Middle frontal gyrus (tissue), 1 donor: ENCODE measurements at regions not wholly inside any gene's neighbourhood (a gene's known extent, or its start where the extent isn't known, plus 50 kb on each side); places are given as distances from the start of the nearest gene placed in this dataset.

ENCODE experiments used
- DNase-seq: peaks from one replicate; pipeline ENCODE4 v3.0.0-alpha.2; 2015; ENCODE audit warnings: low spot score; ENCODE audit errors: extremely low spot score

DNA sequence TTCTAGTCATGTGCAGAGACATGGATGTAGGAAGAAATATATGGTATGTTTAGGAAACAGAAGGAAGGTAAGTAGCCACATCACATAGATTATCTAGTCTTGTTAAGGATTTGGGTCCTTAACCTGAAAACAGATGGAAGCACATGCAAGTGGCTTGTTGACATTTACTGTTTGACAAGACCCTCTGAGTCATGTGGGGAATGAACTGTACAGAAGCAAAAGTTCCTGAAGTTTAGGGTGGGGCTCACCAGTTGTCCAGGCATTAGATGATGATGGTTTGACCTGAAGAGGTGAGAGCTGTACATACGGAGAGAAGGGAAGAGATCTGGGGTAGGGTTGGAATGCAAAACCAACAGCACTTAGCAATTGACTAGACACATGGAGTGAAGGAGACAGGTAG, 281.1 kb upstream of the GRIP1 start:
- DNase-seq: no peak

DNA sequence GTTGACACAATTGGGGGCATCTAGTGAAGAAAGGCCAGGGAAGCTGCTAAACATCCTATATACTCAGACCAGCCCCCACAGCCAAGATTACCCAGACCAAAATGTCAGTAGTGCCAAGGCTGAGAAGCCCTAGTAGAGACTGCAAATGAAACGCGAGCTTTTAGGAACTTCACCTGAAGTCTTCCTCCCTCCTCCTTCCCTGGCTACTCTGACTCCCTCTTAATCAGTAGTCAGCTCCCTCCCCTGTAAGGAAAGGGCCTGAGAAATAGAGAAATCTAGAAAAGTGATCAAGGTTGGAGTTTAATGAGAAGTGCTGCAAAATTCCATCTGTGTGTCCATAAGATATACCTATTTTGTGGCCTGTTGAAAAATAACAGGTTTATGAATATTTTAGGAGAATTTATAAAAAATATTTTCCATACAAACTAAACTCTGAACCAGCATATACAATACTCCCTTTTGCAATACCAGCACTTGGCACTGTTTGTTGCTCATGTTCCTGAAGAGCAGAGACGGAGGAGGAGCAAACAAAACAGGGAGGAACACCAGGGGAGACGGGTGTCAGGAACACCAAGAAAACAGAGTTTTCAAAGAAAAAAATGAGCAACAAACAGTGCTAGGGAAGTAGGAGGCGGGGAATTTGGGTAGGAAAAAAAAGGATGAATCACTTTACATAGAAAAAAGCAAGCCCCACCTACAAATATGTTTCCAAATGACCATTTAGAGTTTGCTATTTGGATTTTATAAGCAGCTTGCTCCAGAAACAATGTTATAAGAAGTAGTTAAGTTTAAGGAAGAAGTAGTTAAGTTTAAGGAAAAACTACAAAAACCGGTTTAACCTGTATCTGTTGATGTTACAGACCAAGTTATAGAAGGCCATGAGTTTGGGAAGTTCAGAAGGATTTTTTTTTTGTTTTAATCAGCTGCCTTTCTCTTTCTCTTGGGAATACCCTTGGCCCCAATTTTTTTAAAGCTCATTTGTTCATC, 282.1 kb upstream of the GRIP1 start:
- no peak for DNase-seq

DNA sequence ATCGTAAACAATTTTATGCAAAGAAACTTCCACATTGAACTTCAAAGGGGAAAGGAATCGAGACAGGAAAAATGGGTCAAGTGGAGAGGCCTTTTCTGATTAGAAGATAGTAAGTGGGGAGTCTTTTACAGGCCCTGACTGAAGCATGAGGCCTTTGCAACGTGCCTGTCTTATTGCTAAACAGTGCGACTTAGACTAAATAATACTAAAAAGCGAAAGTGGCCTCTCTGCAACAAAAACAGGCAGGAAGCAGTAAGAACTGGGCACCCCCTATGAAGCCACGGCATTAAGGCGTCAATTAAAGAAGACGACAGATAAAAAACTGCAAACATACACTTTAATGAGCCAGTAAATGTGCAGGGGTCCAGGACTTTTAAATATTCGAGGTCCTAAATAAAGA, 283.4 kb upstream of the GRIP1 start:
- no peak for DNase-seq

DNA sequence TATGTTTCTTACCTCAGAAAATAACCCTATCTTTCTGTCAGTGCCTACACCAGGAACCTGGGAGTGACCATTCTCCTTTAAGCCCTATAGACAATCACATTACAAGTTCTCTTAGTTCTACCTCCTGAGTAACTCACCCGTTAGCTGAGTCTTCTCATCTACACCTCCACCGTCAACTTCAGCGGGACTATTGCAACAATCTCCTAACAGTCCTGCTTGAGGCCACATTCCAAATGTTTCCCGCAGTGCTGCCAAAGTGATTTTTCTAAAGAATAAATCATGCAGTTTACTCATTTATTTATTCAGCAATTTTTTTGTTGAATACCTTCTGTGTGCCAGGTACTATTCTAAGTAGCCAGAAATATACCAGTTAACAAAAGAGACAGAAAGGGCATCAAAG, 285.0 kb upstream of the GRIP1 start:
- DNase-seq: no peak

DNA sequence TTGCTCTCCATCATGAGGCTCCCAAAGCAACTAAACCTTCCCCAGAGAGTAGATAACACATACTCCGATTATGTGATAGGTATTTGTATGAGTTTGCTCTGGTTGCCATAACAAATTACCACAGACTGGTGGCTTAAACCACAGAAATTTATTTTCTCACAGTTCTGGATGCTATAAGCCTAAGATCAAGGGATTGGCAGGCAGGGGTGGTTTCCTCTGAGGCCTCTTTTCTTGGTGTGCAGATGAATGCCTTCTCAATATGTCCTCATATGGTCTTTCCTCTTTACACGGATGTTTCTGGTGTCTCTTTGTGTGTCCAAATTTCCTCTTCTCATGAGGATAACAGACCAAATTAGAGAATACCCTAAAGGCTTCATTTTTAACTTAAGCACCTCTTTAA, 285.8 kb upstream of the GRIP1 start:
- DNase-seq: no peak

DNA sequence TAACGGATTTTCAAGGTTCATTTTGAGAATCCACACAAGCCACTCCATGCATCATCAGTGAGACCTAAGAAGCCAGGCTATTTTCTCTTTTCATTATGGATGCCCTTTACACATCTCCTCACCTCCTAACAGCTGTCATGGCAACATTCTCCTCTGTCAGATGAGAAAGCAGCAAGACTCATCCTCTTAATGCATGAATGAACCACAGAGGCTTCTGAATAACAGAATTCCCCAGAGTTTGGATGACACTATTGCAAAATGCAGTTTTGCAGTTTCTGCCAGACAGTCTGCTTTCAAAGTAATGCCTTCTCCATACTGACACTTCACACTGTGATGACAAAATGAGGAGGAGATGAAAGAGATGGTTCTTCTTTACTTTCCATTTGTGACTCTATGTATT, 286.7 kb upstream of the GRIP1 start:
- DNase-seq: no peak

DNA sequence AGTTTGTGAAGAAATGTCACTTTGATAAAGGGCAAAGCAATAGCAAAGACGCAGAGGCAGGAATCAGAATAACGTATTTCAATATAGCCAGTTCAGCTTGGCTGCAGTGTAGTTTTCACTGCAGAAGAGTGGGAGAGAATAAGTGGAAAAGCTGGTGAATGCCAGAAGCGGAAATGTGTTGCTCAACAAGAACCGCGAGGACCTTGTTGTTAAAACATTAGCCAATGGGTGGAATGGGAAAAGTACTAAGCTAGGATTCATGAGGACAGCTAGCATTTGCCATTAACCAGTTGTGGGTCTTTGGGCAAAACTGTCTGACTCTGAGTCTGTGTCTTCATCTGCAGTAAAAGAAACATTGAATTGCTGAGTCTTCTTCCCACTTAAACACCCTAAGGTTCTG, 292.9 kb upstream of the GRIP1 start:
- no peak for DNase-seq

DNA sequence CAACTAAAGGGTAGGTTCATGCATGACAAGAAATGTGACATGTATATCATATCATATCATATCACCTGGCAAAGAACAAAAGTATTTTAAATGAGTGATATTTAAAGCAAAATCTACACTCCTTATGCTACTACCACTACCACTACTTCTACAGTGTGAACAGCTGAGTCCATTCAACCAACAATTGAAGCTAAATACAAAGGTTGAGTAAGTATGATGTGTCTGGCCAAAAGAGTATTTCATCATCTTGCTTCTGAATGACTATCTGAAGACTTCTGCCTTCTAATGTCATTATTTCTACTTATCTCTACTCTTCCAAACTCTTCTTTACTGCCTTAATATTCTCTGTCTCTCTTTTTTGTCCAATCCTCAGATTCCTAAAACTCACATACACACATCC, 292.6 kb upstream of the CAND1 start:
- no peak for DNase-seq

DNA sequence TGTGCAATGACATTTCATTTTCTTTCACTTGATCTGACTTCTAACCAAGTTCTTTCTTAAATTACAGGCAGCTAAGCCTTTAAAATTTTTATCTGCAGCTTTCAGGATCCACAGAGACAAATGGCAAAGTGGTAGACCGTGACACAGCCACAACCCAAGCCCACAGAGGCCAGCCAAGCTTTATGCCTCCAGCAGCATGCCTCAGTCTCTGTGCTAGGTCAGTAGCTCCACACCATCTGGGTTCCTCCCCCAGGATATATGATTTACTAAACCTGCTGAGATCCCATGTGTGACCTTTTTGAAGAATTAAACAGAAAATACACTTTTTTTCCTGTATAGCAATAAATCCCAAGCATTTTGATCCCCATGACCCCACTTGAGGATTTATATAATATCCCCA, 290.4 kb upstream of the CAND1 start:
- DNase-seq: no peak

DNA sequence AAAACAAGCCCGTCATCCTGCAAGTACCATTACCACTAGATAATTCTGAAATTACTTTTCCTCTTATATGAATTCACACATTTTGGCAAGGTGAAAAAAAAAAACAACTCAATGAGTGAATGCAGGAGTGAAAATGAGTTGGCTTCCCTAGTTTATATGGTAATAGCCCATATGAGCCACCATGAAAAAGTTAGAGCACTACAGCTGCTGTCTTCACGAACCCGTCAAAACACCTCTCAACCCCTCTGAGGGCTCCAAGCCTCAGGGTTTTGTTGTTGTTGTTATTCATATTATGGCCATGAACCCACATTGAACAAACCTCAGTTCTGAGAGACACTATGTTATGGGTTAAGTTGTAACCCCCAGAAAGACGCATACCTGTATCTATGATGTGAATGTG, 289.9 kb upstream of the CAND1 start:
- no peak for DNase-seq

DNA sequence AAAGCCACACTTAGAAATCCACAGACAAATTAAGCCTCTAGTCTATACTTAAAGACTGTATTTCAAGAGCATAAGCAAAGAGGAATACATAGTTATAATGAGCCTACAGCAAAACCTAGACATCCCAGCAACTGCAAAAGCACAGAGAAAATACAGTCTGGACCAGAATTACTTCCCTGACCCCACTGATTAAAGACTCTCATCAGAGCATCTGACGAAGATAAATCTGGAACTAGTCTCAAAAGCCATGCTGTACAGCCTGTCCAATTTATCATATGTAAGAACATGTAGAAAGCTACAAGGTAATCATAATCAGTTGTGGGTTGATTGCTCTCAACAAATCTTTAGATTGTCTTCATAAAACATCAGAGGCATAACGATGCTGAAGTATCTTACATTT, 285.1 kb upstream of the CAND1 start:
- no peak for DNase-seq

DNA sequence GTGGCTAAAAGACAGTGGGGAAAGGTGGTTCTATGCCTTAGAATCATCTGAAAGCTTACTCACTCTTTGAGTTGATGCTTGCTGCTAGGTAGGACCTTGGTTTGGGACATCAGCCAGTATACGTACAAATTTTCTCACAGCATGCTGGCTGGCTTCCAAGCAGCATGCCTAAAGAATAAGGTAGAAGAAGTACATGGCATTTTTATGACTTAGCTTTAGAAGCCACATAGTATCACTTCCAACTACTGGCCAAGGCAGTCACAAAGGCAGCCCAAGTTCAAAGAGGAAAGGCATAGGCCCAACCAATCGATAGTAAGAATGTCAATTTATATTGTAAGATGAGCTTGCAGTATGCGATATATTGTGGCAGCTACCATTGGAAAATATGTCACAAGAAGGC, 284.2 kb upstream of the CAND1 start:
- no peak for DNase-seq

DNA sequence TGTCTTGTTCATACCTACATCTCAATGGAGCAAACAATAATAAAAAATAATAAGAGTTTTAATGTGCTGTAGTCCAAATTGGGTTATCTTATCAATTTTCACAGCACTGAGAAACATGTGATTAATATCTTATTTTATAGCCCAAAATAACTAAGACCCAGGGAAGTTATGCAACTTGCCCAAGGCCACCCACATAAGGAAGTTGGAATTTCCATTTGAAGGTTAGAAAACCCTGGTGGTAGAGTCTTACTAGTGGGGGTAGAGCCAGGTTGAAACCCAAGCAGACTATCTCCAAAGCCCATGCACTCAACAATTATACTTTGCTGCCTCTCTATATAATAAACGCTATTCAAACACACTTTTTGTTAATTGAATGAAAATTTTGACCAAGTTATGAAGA, 270.0 kb upstream of the CAND1 start:
- no peak for DNase-seq

DNA sequence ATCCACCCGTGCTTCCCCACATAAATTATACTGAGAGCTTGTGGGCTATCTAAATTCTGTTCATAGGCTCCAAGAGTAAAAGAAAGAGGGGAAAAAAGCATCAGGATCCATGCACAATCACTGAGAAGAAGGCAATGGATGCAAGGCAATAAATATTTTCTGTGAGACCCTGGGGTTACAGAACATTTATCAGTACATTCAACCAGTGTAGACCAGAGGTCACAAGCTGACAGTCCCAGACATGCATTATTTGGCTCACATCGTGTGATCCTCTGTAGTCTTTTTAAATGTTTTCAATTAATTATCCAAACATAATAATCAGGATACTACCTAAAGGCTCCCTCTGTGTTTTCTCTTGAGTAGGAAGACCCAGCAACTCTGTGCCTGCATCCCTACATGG, 267.9 kb upstream of the CAND1 start:
- DNase-seq: no peak

DNA sequence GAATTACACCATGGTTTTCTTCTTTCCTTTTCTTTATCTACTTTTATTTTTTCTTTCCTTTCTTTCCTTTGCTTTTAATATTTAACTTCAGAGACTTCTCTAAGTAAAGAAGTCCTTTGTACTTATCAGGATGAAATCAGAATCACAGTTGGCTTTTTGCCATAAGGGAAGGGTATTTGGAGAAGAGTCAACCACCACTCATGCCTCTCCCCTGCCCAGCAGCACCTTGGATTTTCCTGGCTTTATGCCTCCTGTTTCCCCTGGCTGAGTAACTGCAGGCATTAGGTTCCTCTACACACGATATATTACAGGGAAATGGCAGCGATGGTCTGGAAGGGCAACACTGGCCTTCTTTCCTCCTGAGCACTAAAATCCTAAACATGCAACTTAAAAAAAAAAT, 266.4 kb upstream of the CAND1 start:
- DNase-seq: no peak

DNA sequence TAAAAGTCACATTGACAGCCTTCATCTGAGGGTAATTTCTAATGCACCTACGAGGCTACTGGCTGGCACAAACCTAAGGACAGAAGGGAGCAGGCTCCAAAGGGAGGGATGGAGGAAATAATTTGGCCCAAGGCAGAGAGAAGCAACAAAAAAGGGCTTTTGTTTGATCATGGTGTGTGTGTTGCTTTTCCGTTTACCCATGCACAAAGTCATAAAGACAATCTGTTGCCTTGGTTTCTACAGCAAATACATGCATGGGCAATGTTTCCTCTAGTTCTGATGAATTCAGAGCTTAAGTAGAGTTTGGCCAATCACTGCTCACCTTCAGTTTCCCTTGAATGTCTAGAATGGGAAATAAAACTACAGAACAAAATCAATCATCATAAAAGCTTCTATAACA, 262.5 kb upstream of the CAND1 start:
- DNase-seq: no peak

DNA sequence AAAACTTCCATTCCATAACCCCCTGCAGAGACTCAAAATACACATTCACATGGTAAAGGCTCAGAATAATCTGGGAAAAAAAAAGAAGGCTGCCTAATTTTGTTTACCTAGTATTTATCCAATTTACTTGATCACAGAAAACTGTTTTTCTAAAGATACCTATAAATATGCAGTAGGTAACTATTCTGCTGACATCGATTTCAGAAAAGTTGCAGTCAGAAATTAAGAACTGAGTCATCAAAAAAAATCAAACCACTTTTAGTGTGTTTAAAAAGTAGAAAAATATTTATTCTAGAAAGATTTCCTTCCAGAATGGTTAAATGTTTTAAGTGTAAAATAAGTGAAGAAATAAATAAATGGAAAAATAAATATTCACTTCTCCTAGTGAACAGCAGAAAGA, 254.5 kb upstream of the CAND1 start:
- DNase-seq: no peak

DNA sequence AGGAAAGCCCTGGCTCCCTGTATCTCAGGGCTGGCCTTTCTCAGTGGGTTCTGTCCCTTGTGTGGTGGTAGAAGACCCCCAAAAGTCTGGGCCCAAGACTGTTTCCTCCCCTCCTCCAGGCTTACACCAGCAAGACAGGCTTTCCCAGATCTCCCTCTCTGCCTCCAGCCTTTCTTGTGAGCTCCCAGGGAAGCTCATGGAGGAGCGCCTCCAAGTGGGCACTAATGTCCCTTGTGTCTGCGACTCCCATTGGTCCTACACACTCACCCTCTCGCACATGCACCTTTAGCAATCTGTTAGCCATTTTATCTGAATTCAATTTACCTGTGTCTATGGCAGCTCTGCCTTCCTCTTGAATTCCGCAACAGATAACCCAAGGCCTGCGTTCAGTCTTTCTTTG, 251.1 kb upstream of the CAND1 start:
- no peak for DNase-seq

DNA sequence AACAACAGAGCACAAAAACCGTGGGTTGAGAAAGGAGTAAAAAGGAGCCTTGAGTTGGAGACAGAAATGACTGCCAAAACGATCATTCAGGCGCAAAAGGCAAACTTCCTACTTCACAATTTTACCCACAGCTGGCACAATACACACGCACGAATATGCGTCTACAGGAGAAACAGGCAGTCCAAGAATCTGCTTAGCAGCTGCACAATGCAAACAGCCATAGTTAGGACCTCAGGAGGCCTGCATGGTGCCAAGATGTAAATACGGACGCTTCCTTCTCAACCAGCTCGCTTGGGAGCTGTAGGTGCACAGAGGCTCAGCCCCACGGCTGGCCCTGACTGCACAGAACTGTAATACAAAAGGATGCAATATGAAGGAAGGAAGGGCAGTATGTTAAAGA, 250.1 kb upstream of the CAND1 start:
- DNase-seq: no peak

DNA sequence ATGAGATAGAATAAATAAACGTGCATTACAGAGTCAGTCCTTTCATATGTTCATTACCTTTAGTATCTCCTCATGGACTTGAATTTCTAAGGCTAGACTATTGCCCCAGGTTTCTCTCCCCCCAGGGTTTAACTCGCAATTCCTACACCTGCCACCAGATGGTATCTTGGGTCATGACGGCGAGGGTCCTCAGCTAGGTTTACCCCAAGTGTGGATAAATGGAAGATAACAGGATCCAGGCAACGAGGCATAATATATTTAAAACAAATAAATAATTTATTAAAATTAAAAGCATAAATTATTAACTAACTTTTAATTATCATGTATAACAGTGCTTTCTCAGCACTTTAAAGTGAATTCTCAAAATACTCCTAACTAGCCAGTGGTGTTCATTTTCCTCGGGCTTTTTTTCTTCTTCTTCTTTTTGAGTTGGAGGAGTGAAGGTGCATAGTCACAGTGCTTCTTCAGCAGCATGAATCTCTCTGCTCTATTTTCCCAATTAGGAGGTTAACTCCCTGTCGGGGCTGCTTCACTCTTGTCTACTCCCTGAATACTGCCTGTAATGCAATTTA, 243.5 kb upstream of the CAND1 start:
- no peak for DNase-seq

DNA sequence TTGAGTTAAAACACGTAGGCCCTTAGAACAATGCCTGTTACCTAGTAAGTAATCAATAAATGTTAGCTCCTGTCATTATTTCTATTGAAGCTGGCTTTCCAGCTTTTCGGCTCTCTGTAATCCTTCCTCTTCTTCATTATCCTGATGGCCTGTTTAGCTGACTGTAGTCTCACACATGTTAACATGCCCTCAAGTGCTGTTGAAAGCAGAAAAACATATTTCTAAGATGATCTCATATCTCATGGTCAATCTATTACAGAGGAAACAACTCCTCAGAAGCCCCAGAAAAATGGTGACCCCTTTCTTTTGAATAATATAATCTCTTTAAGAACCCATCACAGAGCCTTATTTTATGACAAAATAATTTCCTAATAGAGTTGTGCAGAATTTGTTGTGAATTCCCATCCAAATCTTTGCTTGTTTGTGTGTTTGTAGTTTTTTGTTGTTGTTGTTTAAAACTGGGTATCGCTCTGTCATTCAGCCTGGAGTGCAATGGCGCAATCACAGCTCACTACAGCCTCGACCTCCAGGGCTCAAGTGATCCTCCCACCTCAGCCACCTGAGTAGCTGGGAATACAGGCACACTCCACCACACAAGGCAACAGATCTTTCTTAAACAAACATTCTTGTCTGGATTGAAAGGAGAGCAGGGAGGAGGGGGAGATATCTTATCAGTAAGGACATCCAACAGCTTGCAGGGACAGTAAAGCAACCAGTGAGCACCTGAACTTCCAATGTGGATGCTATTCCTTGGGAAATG, 242.5 kb upstream of the CAND1 start:
- no peak for DNase-seq

DNA sequence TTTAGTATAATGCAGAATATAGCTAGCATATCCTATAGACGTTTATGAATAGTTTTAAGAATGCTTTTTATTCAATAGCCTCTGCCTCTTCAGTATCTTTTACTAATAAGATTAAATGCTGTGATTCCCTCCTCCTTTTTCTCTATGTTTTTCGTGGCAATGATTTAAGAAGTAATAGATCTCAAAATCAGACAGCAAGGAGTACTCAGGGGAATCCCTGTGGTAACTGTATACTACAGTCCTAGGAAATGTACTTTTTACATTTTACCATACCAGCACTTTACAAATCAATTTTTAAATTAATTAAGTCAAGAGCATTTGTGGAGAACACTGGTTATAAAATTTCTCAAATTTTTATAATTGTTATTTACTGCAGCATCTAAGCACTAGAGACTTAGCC, 240.6 kb upstream of the CAND1 start:
- no peak for DNase-seq
